ENCODE measurements at regions not wholly inside any gene's neighbourhood (a gene's known extent, or its start where the extent isn't known, plus 50 kb on each side); places are given as distances from the start of the nearest gene placed in this dataset.

- no peaks in the 10 kb centered on the region for H3K79me2 ChIP-seq (replicated peaks; ENCODE audit: insufficient read depth, low read length)
- TF ChIP-seq MXI1 (conservative IDR thresholded peaks at IDR 0.05; ENCODE audit: poor library complexity, severe bottlenecking) (no peak), CTCF (IDR thresholded peaks at IDR 0.05; ENCODE audit: poor library complexity, severe bottlenecking) (no peak), TAF1 (IDR thresholded peaks at IDR 0.05; ENCODE audit: low read depth) (no peak), POLR2AphosphoS5 (IDR thresholded peaks at IDR 0.05) (no peak), EZH2 (IDR thresholded peaks at IDR 0.05; ENCODE audit: borderline replicate concordance, insufficient read depth, low read length, poor library complexity, severe bottlenecking) (no peak), SMC3 (conservative IDR thresholded peaks at IDR 0.05; ENCODE audit: poor library complexity) (no peak), EP300 (conservative IDR thresholded peaks at IDR 0.05; ENCODE audit: poor library complexity, severe bottlenecking) (no peak), RAD21 (conservative IDR thresholded peaks at IDR 0.05) (no peak)
- TF ChIP-seq, protein P1, sequence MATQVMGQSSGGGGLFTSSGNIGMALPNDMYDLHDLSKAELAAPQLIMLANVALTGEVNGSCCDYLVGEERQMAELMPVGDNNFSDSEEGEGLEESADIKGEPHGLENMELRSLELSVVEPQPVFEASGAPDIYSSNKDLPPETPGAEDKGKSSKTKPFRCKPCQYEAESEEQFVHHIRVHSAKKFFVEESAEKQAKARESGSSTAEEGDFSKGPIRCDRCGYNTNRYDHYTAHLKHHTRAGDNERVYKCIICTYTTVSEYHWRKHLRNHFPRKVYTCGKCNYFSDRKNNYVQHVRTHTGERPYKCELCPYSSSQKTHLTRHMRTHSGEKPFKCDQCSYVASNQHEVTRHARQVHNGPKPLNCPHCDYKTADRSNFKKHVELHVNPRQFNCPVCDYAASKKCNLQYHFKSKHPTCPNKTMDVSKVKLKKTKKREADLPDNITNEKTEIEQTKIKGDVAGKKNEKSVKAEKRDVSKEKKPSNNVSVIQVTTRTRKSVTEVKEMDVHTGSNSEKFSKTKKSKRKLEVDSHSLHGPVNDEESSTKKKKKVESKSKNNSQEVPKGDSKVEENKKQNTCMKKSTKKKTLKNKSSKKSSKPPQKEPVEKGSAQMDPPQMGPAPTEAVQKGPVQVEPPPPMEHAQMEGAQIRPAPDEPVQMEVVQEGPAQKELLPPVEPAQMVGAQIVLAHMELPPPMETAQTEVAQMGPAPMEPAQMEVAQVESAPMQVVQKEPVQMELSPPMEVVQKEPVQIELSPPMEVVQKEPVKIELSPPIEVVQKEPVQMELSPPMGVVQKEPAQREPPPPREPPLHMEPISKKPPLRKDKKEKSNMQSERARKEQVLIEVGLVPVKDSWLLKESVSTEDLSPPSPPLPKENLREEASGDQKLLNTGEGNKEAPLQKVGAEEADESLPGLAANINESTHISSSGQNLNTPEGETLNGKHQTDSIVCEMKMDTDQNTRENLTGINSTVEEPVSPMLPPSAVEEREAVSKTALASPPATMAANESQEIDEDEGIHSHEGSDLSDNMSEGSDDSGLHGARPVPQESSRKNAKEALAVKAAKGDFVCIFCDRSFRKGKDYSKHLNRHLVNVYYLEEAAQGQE (IDR thresholded peaks at IDR 0.05; ENCODE audit: borderline replicate concordance): no peak
- no peak overlapping the region for H3K4me2 ChIP-seq (ENCODE audit: low read length)
- H3K4me3 ChIP-seq (ENCODE audit: low read length): no peak overlapping the region
- H4K20me1 ChIP-seq (ENCODE audit: insufficient read depth): no peaks in the 10 kb centered on the region
- no peaks in the 10 kb centered on the region for H3K9me3 ChIP-seq (ENCODE audit: low read length)
- no peaks in the 10 kb centered on the region for H3K27me3 ChIP-seq (ENCODE audit: insufficient read depth, low read depth, low read length)
- no peaks in the 10 kb centered on the region for H3K9me2 ChIP-seq (ENCODE audit: insufficient read depth, low read length)
- H3K27ac ChIP-seq (ENCODE audit: low read length): no peak overlapping the region
- no peaks in the 10 kb centered on the region for H3F3A ChIP-seq (ENCODE audit: insufficient read depth, low read length, poor library complexity, severe bottlenecking)
- no peak overlapping the region for H3K9ac ChIP-seq (ENCODE audit: low read length)
- no peaks in the 10 kb centered on the region for H3K36me3 ChIP-seq (ENCODE audit: insufficient read depth, low read length)
- no peak overlapping the region for H2AFZ ChIP-seq (ENCODE audit: low read depth, low read length)
Measured at GRCh38 chr1:201606623-201607022, 67.7 kb downstream of the NAV1 start.

DNA sequence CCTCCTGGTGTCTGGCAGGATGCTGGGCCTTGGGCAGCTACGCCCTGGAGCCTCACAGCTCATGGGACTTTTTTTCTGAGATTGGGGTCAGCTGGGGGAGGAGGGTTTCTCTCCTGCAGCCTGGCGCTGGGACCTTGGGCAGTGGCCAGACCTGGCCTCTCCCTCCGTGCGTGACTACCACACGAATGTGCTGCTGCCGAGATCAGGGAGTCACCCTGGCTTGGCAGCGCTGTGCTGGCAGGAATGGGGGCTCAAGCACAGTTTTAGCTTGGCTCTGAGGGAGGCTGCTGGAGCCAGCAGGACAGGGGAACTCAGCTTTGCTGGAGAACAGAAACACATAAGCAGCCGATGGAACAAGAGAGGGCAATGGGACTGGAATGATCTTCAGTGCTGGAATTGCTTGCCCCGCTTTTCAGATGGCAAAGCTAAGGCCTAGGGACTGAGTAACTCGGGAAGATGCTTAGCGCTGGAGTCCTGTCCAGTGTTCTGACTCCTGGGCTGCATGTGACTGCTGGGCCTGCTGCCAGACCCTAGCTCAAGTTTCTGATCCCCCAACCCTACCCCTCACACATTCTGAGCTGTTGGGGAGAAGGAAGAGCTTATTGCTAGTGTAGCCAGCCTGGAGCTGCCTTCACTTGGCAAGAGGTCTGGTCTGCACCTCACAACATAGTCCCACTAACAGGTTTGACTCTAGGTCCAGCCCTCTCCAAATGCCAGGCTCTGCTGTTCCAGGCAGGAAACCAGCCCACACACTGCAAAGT lies 69.9 kb downstream of the NAV1 start:
- H2AFZ ChIP-seq (ENCODE audit: low read depth, low read length): no peak overlapping the region

More for the DNA sequence above, 69.9 kb downstream of the NAV1 start:
- Histone ChIP-seq H3K9me2 (ENCODE audit: insufficient read depth, low read length) (no peaks in the 10 kb centered on the region), H3K27me3 (ENCODE audit: insufficient read depth, low read depth, low read length) (no peaks in the 10 kb centered on the region), H3K79me2 (replicated peaks; ENCODE audit: insufficient read depth, low read length) (no peaks in the 10 kb centered on the region), H3F3A (ENCODE audit: insufficient read depth, low read length, poor library complexity, severe bottlenecking) (no peaks in the 10 kb centered on the region), H4K20me1 (ENCODE audit: insufficient read depth) (no peaks in the 10 kb centered on the region), H3K9ac (ENCODE audit: low read length) (no peak overlapping the region), H3K4me3 (ENCODE audit: low read length) (no peak overlapping the region), H3K27ac (ENCODE audit: low read length) (no peak overlapping the region), H3K4me2 (ENCODE audit: low read length) (no peak overlapping the region), H3K9me3 (ENCODE audit: low read length) (no peaks in the 10 kb centered on the region), H3K36me3 (ENCODE audit: insufficient read depth, low read length) (no peaks in the 10 kb centered on the region)
- TF ChIP-seq EZH2 (IDR thresholded peaks at IDR 0.05; ENCODE audit: borderline replicate concordance, insufficient read depth, low read length, poor library complexity, severe bottlenecking): no peak
- TF ChIP-seq POLR2AphosphoS5 (IDR thresholded peaks at IDR 0.05): no peak
- no peak for TF ChIP-seq EP300 (conservative IDR thresholded peaks at IDR 0.05; ENCODE audit: poor library complexity, severe bottlenecking)
- TF ChIP-seq TAF1 (IDR thresholded peaks at IDR 0.05; ENCODE audit: low read depth): no peak
- TF ChIP-seq CTCF (IDR thresholded peaks at IDR 0.05; ENCODE audit: poor library complexity, severe bottlenecking): no peak
- TF ChIP-seq MXI1 (conservative IDR thresholded peaks at IDR 0.05; ENCODE audit: poor library complexity, severe bottlenecking): no peak
- no peak for TF ChIP-seq SMC3 (conservative IDR thresholded peaks at IDR 0.05; ENCODE audit: poor library complexity)
- TF ChIP-seq, protein P1 (IDR thresholded peaks at IDR 0.05; ENCODE audit: borderline replicate concordance): no peak
- TF ChIP-seq RAD21 (conservative IDR thresholded peaks at IDR 0.05): no peak
